Astrocyte (in vitro differentiated cells and primary cell): ENCODE measurements at regions not wholly inside any gene's neighbourhood (a gene's known extent, or its start where the extent isn't known, plus 50 kb on each side); places are given as distances from the start of the nearest gene placed in this dataset.
"Not testable (repeated sequence)": the region's sequence is repeated elsewhere in the genome, so short reads cannot be mapped to it uniquely, and the experiment has no call there.

Experiments
- DNase-seq: peaks from one replicate; pipeline ENCODE4 v3.0.0-alpha.2; 2010; ENCODE audit warnings: low read depth
- FAIRE-seq: peaks from 2 replicates; lab custom pipeline; 2011; peaks lifted over from hg19 to GRCh38; lab: Jason Lieb, UNC
- H2AFZ ChIP-seq: 2 replicates; pipeline ENCODE4 v1.6.0; 2012; ENCODE audit warnings: low read depth, low read length, inconsistent platforms
- H3K27ac ChIP-seq: 2 replicates; pipeline ENCODE4 v1.5.1; 2011; ENCODE audit warnings: low read depth, low read length, inconsistent platforms
- H3K27me3 ChIP-seq: 2 replicates; pipeline ENCODE4 v1.6.0; 2011; ENCODE audit warnings: low read length, inconsistent platforms; ENCODE audit not compliant: insufficient read depth
- H3K36me3 ChIP-seq: 2 replicates; pipeline ENCODE4 v1.5.1; 2011; ENCODE audit warnings: low read length, inconsistent platforms; ENCODE audit not compliant: insufficient read depth
- H3K4me1 ChIP-seq: 2 replicates; pipeline ENCODE4 v1.5.1; 2011; ENCODE audit warnings: low read length, inconsistent platforms; ENCODE audit not compliant: insufficient read depth
- H3K4me2 ChIP-seq: 2 replicates; pipeline ENCODE4 v1.6.0; 2012; ENCODE audit warnings: low read length, inconsistent platforms
- H3K4me3 ChIP-seq: 2 replicates; pipeline ENCODE4 v1.5.1; 2011; ENCODE audit warnings: low read depth, mild to moderate bottlenecking, low read length, inconsistent platforms; ENCODE audit not compliant: insufficient read depth
- H3K79me2 ChIP-seq: 2 replicates; pipeline ENCODE4 v1.6.0; 2012; ENCODE audit warnings: mild to moderate bottlenecking, low read length, inconsistent platforms; ENCODE audit not compliant: insufficient read depth
- H3K9ac ChIP-seq: 2 replicates; pipeline ENCODE4 v1.6.0; 2012; ENCODE audit warnings: mild to moderate bottlenecking, low read length, inconsistent platforms
- H3K9me3 ChIP-seq: 2 replicates; pipeline ENCODE4 v1.5.1; 2012; ENCODE audit warnings: low read depth, mild to moderate bottlenecking, low read length, inconsistent platforms; ENCODE audit not compliant: insufficient read depth
- H4K20me1 ChIP-seq: 2 replicates; pipeline ENCODE4 v1.6.0; 2012; ENCODE audit warnings: low read length, inconsistent platforms; ENCODE audit not compliant: insufficient read depth
- H3K27ac Mint-ChIP-seq: one replicate; pipeline ENCODE4 v1.8.0; 2021; ENCODE audit warnings: mild to moderate bottlenecking, mixed read lengths; ENCODE audit not compliant: unreplicated experiment
- H3K27me3 Mint-ChIP-seq: one replicate; pipeline ENCODE4 v1.8.0; 2021; ENCODE audit warnings: low read depth, mixed read lengths; ENCODE audit not compliant: unreplicated experiment
- H3K36me3 Mint-ChIP-seq: one replicate; pipeline ENCODE4 v1.8.0; 2021; ENCODE audit warnings: low read depth, mixed read lengths; ENCODE audit not compliant: unreplicated experiment
- H3K4me1 Mint-ChIP-seq: one replicate; pipeline ENCODE4 v1.8.0; 2021; ENCODE audit warnings: low read depth, mixed read lengths; ENCODE audit not compliant: unreplicated experiment
- H3K4me3 Mint-ChIP-seq: one replicate; pipeline ENCODE4 v1.8.0; 2021; ENCODE audit warnings: mild to moderate bottlenecking, moderate library complexity, mixed read lengths; ENCODE audit not compliant: unreplicated experiment
- H3K9me3 Mint-ChIP-seq: one replicate; pipeline ENCODE4 v1.8.0; 2021; ENCODE audit warnings: mild to moderate bottlenecking, mixed read lengths; ENCODE audit not compliant: unreplicated experiment
- EZH2 ChIP-seq: IDR thresholded peaks from 2 replicates; pipeline ENCODE4 v1.6.1; 2012; ENCODE audit warnings: mild to moderate bottlenecking, low read length, inconsistent platforms; ENCODE audit not compliant: insufficient read depth
- TF ChIP-seq, protein P1 (sequence below): IDR thresholded peaks from 2 replicates; pipeline ENCODE4 v1.5.1; 2011; ENCODE audit warnings: low read depth, mild to moderate bottlenecking, inconsistent platforms, low read length, moderate library complexity; ENCODE audit not compliant: insufficient read depth

GRCh38 chr2:186170693-186171092 is 315.4 kb upstream of the ZC3H15 start:
- Histone ChIP-seq H3K4me1 (no peaks in the 10 kb centered on the region), H4K20me1 (no peaks in the 10 kb centered on the region), H3K27me3 (no peaks in the 10 kb centered on the region), H2AFZ (no peak overlapping the region), H3K9ac (no peak overlapping the region), H3K36me3 (no peaks in the 10 kb centered on the region), H3K4me2 (no peak overlapping the region), H3K9me3 (no peaks in the 10 kb centered on the region), H3K4me3 (no peak overlapping the region), H3K79me2 (no peaks in the 10 kb centered on the region), H3K27ac (no peak overlapping the region)
- no peak overlapping the region for H3K27ac Mint-ChIP-seq
- H3K36me3 Mint-ChIP-seq = no peaks in the 10 kb centered on the region
- no peaks in the 10 kb centered on the region for H3K4me1 Mint-ChIP-seq
- no peak for TF ChIP-seq EZH2
- TF ChIP-seq, protein P1, sequence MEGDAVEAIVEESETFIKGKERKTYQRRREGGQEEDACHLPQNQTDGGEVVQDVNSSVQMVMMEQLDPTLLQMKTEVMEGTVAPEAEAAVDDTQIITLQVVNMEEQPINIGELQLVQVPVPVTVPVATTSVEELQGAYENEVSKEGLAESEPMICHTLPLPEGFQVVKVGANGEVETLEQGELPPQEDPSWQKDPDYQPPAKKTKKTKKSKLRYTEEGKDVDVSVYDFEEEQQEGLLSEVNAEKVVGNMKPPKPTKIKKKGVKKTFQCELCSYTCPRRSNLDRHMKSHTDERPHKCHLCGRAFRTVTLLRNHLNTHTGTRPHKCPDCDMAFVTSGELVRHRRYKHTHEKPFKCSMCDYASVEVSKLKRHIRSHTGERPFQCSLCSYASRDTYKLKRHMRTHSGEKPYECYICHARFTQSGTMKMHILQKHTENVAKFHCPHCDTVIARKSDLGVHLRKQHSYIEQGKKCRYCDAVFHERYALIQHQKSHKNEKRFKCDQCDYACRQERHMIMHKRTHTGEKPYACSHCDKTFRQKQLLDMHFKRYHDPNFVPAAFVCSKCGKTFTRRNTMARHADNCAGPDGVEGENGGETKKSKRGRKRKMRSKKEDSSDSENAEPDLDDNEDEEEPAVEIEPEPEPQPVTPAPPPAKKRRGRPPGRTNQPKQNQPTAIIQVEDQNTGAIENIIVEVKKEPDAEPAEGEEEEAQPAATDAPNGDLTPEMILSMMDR = no peak
- H3K27me3 Mint-ChIP-seq = peaks cover 1% of the 10 kb centered on the region
- FAIRE-seq (no peak), DNase-seq (no peak)
- no peak overlapping the region for H3K4me3 Mint-ChIP-seq
- peaks cover 1% of the 10 kb centered on the region for H3K9me3 Mint-ChIP-seq

GRCh38 chr2:186181625-186182024 is 304.4 kb upstream of the ZC3H15 start:
- H3K4me3 Mint-ChIP-seq = no peak overlapping the region
- H3K4me1 Mint-ChIP-seq = no peaks in the 10 kb centered on the region
- no peak overlapping the region for H3K27ac Mint-ChIP-seq
- Histone ChIP-seq H3K9ac (no peak overlapping the region), H3K27me3 (no peaks in the 10 kb centered on the region), H3K9me3 (no peaks in the 10 kb centered on the region), H3K4me2 (no peak overlapping the region), H3K36me3 (no peaks in the 10 kb centered on the region), H2AFZ (no peak overlapping the region), H3K79me2 (no peaks in the 10 kb centered on the region), H3K27ac (no peak overlapping the region), H3K4me3 (no peak overlapping the region), H4K20me1 (no peaks in the 10 kb centered on the region), H3K4me1 (no peaks in the 10 kb centered on the region)
- no peak for DNase-seq
- peaks cover under 1% of the 10 kb centered on the region for H3K36me3 Mint-ChIP-seq
- no peaks in the 10 kb centered on the region for H3K9me3 Mint-ChIP-seq
- FAIRE-seq = no peak
- TF ChIP-seq EZH2 = no peak
- TF ChIP-seq, protein P1 = no peak
- H3K27me3 Mint-ChIP-seq = no peaks in the 10 kb centered on the region

- not testable (repeated sequence) for H3K4me3 ChIP-seq, H3K4me1 Mint-ChIP-seq, H3K4me3 Mint-ChIP-seq, H3K27me3 Mint-ChIP-seq, H3K27me3 ChIP-seq, H3K9me3 ChIP-seq, DNase-seq, H3K36me3 ChIP-seq, H3K27ac ChIP-seq, FAIRE-seq, H3K4me1 ChIP-seq, H3K79me2 ChIP-seq, H4K20me1 ChIP-seq, H3K9ac ChIP-seq, H3K36me3 Mint-ChIP-seq, H3K9me3 Mint-ChIP-seq, H3K4me2 ChIP-seq, H3K27ac Mint-ChIP-seq, H2AFZ ChIP-seq
Measured at GRCh38 chr2:186182366-186182765, 303.7 kb upstream of the ZC3H15 start.
